Activated B cell treated with CpG ODN at 0.5 μM for 24 hours (primary cell): ENCODE measurements at regions not wholly inside any gene's neighbourhood (a gene's known extent, or its start where the extent isn't known, plus 50 kb on each side); places are given as distances from the start of the nearest gene placed in this dataset.

Experiments used
- ATAC-seq: fragments of 200-7000 bp; cut with Tn5 transposase; one replicate; pipeline ENCODE4 v1.10.0; 2021; ENCODE audit warnings: low read depth, mild to moderate bottlenecking, moderate library complexity
- CTCF ChIA-PET: fragments of 350-600 bp; sonication (Branson Sonifier 250); formaldehyde crosslinking; loops from one replicate; lab custom pipeline; 2021; ENCODE audit warnings: antibody characterized with exemption; lab: Charles Lee
- POLR2A ChIA-PET: fragments of 350-600 bp; sonication (Branson Sonifier 250); formaldehyde crosslinking; loops from one replicate; lab custom pipeline; 2021; ENCODE audit warnings: antibody characterized with exemption; lab: Charles Lee
- DNase-seq: peaks from one replicate; pipeline ENCODE4 v3.0.0; 2022
- H3K27ac Mint-ChIP-seq: one replicate; pipeline ENCODE4 v1.8.0; 2020; ENCODE audit warnings: mixed read lengths
- H3K27me3 Mint-ChIP-seq: one replicate; pipeline ENCODE4 v1.8.0; 2021; ENCODE audit warnings: mixed read lengths
- H3K36me3 Mint-ChIP-seq: one replicate; pipeline ENCODE4 v1.8.0; 2021; ENCODE audit warnings: low read depth, mixed read lengths
- H3K4me1 Mint-ChIP-seq: one replicate; pipeline ENCODE4 v1.8.0; 2021; ENCODE audit warnings: mixed read lengths
- H3K4me3 Mint-ChIP-seq: one replicate; pipeline ENCODE4 v1.8.0; 2020; ENCODE audit warnings: mild to moderate bottlenecking, mixed read lengths
- H3K9me3 Mint-ChIP-seq: one replicate; pipeline ENCODE4 v1.8.0; 2020; ENCODE audit warnings: mixed read lengths
- intact Hi-C: fragments of 100-400 bp; cut with micrococcal nuclease; formaldehyde crosslinking; loops from one replicate; pipeline ENCODE4 v1.15.1; 2024
- TF ChIP-seq, protein P1 (sequence below): fragments of 200-600 bp; IDR thresholded peaks from one replicate; pipeline ENCODE4 v1.8.0; 2022; ENCODE audit warnings: antibody characterized with exemption, mild to moderate bottlenecking

DNA sequence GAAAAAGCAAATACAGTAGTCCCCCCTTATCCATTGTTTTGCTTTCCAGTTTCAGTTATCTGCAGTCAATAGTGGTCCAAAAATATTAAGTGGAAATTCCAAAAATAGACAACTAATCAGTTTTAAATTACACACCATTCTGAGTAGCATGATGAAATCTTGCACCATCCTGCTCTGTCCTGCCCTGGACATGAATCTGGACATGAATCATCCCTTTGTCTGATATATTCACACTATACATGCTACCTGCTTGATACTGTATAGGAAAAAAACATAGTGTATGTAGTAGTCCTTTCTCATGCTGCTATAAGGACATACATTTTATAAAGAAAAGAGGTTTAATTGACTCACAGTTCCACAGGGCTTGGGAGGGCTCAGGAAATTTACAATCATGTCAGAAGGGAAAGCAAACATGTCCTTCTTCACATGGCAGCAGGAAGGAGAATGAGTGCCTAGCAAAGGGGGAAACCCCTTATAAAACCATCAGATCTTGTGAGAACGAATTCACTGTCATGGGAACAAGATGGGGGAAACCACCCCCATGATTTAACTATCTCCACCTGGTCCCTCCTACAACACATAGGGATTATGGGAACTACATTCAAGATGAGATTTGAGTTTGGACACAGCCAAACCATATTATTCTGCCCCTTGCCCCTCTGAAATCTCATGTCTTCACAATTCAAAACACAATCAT is 153.9 kb downstream of the ARRDC3 start:
- no peaks in the 10 kb centered on the region for H3K4me1 Mint-ChIP-seq
- peaks cover 8% of the 10 kb centered on the region for H3K9me3 Mint-ChIP-seq
- TF ChIP-seq, protein P1, sequence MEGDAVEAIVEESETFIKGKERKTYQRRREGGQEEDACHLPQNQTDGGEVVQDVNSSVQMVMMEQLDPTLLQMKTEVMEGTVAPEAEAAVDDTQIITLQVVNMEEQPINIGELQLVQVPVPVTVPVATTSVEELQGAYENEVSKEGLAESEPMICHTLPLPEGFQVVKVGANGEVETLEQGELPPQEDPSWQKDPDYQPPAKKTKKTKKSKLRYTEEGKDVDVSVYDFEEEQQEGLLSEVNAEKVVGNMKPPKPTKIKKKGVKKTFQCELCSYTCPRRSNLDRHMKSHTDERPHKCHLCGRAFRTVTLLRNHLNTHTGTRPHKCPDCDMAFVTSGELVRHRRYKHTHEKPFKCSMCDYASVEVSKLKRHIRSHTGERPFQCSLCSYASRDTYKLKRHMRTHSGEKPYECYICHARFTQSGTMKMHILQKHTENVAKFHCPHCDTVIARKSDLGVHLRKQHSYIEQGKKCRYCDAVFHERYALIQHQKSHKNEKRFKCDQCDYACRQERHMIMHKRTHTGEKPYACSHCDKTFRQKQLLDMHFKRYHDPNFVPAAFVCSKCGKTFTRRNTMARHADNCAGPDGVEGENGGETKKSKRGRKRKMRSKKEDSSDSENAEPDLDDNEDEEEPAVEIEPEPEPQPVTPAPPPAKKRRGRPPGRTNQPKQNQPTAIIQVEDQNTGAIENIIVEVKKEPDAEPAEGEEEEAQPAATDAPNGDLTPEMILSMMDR, result no peak
- intact Hi-C loops, result no loop called here
- POLR2A ChIA-PET, result interaction anchor here (1.1 kb wide), 1 partner anchor 154 kb away, joined by 3 read pairs; the partner anchor contains the start of gene ARRDC3
- H3K36me3 Mint-ChIP-seq, result no peaks in the 10 kb centered on the region
- H3K4me3 Mint-ChIP-seq, result no peak overlapping the region
- peaks cover 4% of the 10 kb centered on the region for H3K27me3 Mint-ChIP-seq
- no peak for ATAC-seq
- H3K27ac Mint-ChIP-seq, result no peak overlapping the region
- DNase-seq, result no peak
- CTCF ChIA-PET, result interaction anchor here (1.0 kb wide), 1 partner anchor 156 kb away, joined by 3 read pairs; no protein-coding TSS in a partner anchor

DNA sequence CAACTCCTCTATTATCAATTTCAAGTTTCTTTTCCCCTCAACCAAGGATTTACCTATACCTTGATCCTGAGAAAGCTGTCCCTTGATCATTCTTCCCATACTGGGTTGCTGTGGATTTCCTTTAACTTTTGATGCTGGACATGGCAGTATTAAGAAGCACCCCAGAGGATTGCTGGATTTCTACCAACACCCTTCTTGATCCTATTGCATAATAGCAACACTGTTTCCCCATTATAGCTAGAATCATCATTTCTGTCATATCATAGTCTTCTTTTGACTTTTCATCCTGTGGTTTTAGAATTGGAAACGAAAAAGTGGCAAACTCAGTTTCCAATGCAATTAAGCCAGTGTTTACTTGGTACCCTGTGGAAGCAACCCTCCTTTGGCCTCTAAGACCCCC is 154.9 kb downstream of the ARRDC3 start:
- Mint-ChIP-seq H3K4me3 (no peak overlapping the region), H3K27ac (no peak overlapping the region), H3K36me3 (no peaks in the 10 kb centered on the region), H3K4me1 (no peaks in the 10 kb centered on the region), H3K27me3 (peaks cover 4% of the 10 kb centered on the region), H3K9me3 (peaks cover 8% of the 10 kb centered on the region)
- DNase-seq (no peak), ATAC-seq (no peak)
- ChIA-PET POLR2A (interaction anchor here (0.7 kb wide), 1 partner anchor 153 kb away, joined by 3 read pairs; no protein-coding TSS in a partner anchor), CTCF (interaction anchor here (1.6 to 3.5 kb wide), 3 partner anchors 9 to 192 kb away, joined by 6 to 131 read pairs (median 26); partner anchors contain the start of gene ARRDC3)
- intact Hi-C loops, result no loop called here
- TF ChIP-seq, protein P1, result no peak

DNA sequence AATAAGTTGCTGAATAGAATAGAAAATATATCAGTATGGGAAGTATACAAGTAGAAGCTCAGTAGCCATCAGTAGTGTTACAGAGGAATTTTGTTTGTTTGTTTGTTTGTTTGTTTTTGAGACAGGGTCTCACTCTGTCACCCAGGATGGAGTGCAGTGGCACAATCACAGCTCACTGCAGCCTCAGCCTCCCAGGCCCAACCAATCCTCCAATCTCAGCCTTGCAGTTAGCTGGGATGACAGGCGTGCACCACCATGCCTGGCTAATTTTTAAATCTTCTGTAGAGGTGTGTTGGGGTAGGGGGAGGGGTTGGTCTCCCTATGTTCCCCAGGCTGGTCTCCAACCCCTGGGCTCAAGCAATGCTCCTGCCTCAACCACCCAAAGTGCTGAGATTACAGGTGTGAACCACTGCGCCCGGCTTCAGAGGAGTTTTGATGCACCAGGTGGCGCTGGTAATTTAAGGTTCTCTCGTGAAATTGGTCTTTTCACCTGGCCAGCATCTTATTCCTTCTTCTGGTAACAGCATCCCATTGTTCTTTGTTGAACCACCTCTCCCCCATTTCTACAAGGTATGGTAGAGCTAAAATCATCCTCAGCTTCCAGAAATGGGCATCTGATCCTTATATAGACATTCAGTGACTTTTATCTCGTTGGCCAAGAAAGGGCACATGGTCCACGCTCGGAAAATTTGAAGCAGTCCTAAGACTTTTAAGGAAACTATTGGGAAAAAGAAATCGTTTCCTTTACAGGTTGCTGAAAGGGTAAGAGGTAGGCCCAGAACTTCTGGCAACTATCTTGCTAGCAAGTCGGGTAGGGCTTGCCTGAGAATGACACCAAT is 157.1 kb downstream of the ARRDC3 start:
- peaks cover under 1% of the 10 kb centered on the region for H3K27me3 Mint-ChIP-seq
- no peak overlapping the region for H3K4me3 Mint-ChIP-seq
- no peak overlapping the region for H3K27ac Mint-ChIP-seq
- H3K4me1 Mint-ChIP-seq, result no peaks in the 10 kb centered on the region
- peaks cover 8% of the 10 kb centered on the region for H3K9me3 Mint-ChIP-seq
- peak; percentile 66 for ATAC-seq
- CTCF ChIA-PET, result interaction anchor here (0.7 to 3.5 kb wide), 6 partner anchors 21 to 194 kb away, joined by 3 to 131 read pairs (median 6); partner anchors contain the start of gene ARRDC3
- POLR2A ChIA-PET, result interaction anchor here (1.5 kb wide), 2 partner anchors 157 to 159 kb away, joined by 8 read pairs; partner anchors contain the start of gene ARRDC3
- peak; percentile 22 for DNase-seq
- TF ChIP-seq, protein P1, result peak; percentile 27
- intact Hi-C loops, result loop anchor here (1.0 to 2.0 kb wide), 7 partner anchors 55 to 359 kb away; no protein-coding TSS in a partner anchor
- H3K36me3 Mint-ChIP-seq, result no peaks in the 10 kb centered on the region

DNA sequence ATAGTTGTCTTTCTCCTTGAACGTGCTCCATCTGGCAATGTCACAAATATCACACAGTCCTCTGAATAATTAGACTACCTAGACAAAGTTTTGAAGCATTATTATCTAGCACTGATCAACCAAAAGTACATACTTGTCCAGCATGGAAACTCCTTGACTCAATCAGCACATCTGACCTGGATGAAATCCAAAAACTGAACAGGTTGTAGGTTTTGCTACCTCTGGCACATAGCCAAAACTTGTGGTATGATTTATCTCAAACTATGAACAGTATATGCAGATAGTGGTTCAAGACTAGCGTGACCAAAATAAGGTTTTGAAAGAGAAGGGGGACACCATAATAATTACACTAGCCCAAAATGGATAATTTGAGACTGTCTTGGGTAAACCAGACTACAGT is 158.1 kb downstream of the ARRDC3 start:
- ChIA-PET CTCF (interaction anchor here (0.7 to 7.2 kb wide), 2 partner anchors 161 to 195 kb away, joined by 3 to 153 read pairs; partner anchors contain the start of gene ARRDC3), POLR2A (no interaction called here)
- no peaks in the 10 kb centered on the region for H3K4me1 Mint-ChIP-seq
- H3K27ac Mint-ChIP-seq, result no peak overlapping the region
- intact Hi-C loops, result no loop called here
- TF ChIP-seq, protein P1, result no peak
- no peak overlapping the region for H3K4me3 Mint-ChIP-seq
- no peak for DNase-seq
- no peaks in the 10 kb centered on the region for H3K36me3 Mint-ChIP-seq
- peaks cover 8% of the 10 kb centered on the region for H3K9me3 Mint-ChIP-seq
- ATAC-seq, result no peak
- no peaks in the 10 kb centered on the region for H3K27me3 Mint-ChIP-seq
